Activated CD4-positive, alpha-beta T cell treated with anti-CD3 and anti-CD28 coated beads for 36 hours (primary cell): ENCODE measurements at regions not wholly inside any gene's neighbourhood (a gene's known extent, or its start where the extent isn't known, plus 50 kb on each side); places are given as distances from the start of the nearest gene placed in this dataset.

Experiments used
- ATAC-seq: fragments of 200-7000 bp; cut with Tn5 transposase; one replicate; pipeline ENCODE4 v1.10.0; 2021; ENCODE audit warnings: mild to moderate bottlenecking, moderate library complexity
- CTCF ChIA-PET: fragments of 350-600 bp; sonication (Branson Sonifier 250); formaldehyde crosslinking; loops from one replicate; lab custom pipeline; 2021; ENCODE audit warnings: antibody characterized with exemption; lab: Charles Lee
- POLR2A ChIA-PET: fragments of 350-600 bp; sonication (Branson Sonifier 250); formaldehyde crosslinking; loops from one replicate; lab custom pipeline; 2021; ENCODE audit warnings: antibody characterized with exemption, inconsistent platforms; lab: Charles Lee
- DNase-seq: peaks from one replicate; pipeline ENCODE4 v3.0.0-alpha.2; 2020
- H3K27ac Mint-ChIP-seq: one replicate; pipeline ENCODE4 v1.8.0; 2021; ENCODE audit warnings: mixed read lengths
- H3K27me3 Mint-ChIP-seq: one replicate; pipeline ENCODE4 v1.8.0; 2021; ENCODE audit warnings: mixed read lengths
- H3K36me3 Mint-ChIP-seq: one replicate; pipeline ENCODE4 v1.8.0; 2021; ENCODE audit warnings: low read depth, mixed read lengths
- H3K4me1 Mint-ChIP-seq: one replicate; pipeline ENCODE4 v1.8.0; 2021; ENCODE audit warnings: mixed read lengths
- H3K4me3 Mint-ChIP-seq: one replicate; pipeline ENCODE4 v1.8.0; 2021; ENCODE audit warnings: mild to moderate bottlenecking, moderate library complexity, mixed read lengths
- H3K9me3 Mint-ChIP-seq: one replicate; pipeline ENCODE4 v1.8.0; 2021; ENCODE audit warnings: low read depth, mixed read lengths
- intact Hi-C, 2 experiments: fragments of 100-400 bp; cut with DNase I in 1 of 2; cut with micrococcal nuclease in 1 of 2; formaldehyde crosslinking; loops; one replicate each; pipeline versions ENCODE4 v1.14.2 to v1.15.1; 2022 to 2024; cut with DNase I, micrococcal nuclease

DNA sequence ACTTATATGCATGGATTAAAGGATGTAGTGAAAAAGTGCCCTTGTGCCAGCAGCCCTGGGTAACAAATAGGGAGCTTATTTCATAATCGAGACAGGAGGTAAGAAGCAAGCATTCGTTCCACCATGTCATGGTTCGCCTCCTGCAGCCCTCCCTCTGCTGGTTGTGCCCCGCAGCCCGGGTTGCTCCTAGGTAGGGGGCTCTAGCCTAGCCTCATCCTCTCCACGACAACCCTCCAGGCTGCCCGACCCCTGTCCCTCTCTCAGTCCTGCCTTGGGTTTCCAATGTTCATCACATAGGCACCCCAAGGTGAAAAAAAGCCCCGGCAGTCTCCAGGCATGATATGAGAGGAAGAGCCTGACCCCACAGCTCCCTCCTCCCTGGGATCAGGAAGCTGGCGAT lies 75.5 kb upstream of the SYNDIG1 start:
- no peak overlapping the region for H3K27ac Mint-ChIP-seq
- intact Hi-C loops = no loop called here
- no peaks in the 10 kb centered on the region for H3K36me3 Mint-ChIP-seq
- ChIA-PET POLR2A (no interaction called here), CTCF (no interaction called here)
- peaks cover 18% of the 10 kb centered on the region for H3K4me1 Mint-ChIP-seq
- no peaks in the 10 kb centered on the region for H3K27me3 Mint-ChIP-seq
- H3K9me3 Mint-ChIP-seq = no peaks in the 10 kb centered on the region
- ATAC-seq = no peak
- no peak overlapping the region for H3K4me3 Mint-ChIP-seq
- no peak for DNase-seq

DNA sequence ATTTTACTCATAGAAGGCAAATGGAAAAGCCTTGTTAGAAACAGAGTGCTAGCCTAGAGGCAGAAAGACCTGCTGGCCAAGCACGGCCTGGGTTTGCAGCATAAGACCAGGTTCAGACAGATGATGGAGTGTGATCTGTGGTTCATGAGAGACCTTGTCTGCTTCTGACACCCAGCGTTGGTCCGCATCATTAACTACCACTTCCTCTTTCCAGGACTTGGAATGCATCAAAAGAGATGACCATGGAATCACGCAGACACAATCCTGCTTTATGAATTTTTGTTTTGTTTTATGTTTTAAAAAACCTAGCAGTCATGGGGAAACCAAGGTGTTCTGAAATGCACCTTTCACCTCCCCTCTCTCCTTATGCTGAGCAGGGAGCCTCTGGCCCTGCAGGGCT lies 76.8 kb upstream of the SYNDIG1 start:
- CTCF ChIA-PET = no interaction called here
- Mint-ChIP-seq H3K36me3 (no peaks in the 10 kb centered on the region), H3K4me1 (peaks cover 25% of the 10 kb centered on the region), H3K4me3 (no peak overlapping the region), H3K27ac (no peak overlapping the region), H3K27me3 (no peaks in the 10 kb centered on the region), H3K9me3 (no peaks in the 10 kb centered on the region)
- POLR2A ChIA-PET = no interaction called here
- no peak for DNase-seq
- no peak for ATAC-seq
- intact Hi-C loops = no loop called here

DNA sequence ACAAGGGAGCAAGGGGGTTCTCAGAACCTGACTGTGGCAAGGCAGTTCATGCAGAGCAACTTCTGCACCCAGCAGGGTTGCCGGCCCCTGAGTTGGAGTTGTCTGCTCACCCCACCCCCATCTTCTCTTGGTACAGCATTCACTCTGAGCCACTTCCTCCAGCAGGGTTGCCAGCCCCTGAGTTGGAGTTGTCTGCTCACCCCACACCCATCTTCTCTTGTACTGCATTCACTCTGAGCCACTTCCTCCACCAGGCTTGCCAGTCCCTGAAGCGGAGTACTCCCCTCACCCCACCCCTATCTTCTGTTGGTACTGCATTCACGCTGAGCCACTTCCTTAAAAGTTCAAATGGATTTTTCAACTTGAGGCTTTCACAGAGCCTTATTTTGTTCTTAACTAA lies 79.7 kb upstream of the SYNDIG1 start:
- peak overlapping the region; percentile 34 for H3K27ac Mint-ChIP-seq
- intact Hi-C loops = no loop called here
- peak; percentile 99 for ATAC-seq
- no peaks in the 10 kb centered on the region for H3K36me3 Mint-ChIP-seq
- H3K4me3 Mint-ChIP-seq = no peak overlapping the region
- H3K27me3 Mint-ChIP-seq = no peaks in the 10 kb centered on the region
- peaks cover 32% of the 10 kb centered on the region for H3K4me1 Mint-ChIP-seq
- DNase-seq = peak; percentile 68
- POLR2A ChIA-PET = no interaction called here
- H3K9me3 Mint-ChIP-seq = no peaks in the 10 kb centered on the region
- CTCF ChIA-PET = interaction anchor here (0.7 kb wide), 1 partner anchor 515 kb away, joined by 3 read pairs; no protein-coding TSS in a partner anchor

DNA sequence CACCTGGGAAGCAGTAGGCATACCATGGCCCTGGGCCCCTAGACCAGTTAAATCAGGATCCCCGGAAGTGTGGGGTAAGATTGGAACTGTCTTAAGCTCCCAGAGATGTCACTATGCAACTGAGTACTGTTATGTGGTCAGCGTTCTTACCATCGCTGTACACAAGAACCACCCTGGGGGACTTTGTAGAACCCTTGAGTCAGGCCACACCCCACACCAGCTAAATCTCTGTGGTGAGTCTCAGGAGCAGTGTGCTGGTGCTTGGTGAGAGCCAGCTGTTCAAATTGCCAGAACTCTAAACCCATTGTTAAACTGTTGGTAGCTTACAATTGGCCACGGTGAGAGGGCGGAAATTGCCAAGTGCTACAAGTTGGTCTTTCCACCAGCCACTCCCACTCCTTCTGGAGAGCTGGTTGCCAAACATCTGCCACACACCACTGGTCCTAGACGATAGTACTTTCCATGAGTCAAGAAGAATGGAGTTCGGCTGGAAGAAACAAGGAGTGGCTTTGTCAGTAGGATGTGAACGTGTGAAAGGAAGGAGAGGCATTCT lies 80.5 kb upstream of the SYNDIG1 start:
- CTCF ChIA-PET = no interaction called here
- intact Hi-C loops = no loop called here
- Mint-ChIP-seq H3K4me3 (no peak overlapping the region), H3K27me3 (no peaks in the 10 kb centered on the region), H3K36me3 (no peaks in the 10 kb centered on the region), H3K4me1 (peaks cover 32% of the 10 kb centered on the region), H3K27ac (peak overlapping the region; percentile 78), H3K9me3 (no peaks in the 10 kb centered on the region)
- no peak for DNase-seq
- ATAC-seq = no peak
- POLR2A ChIA-PET = no interaction called here

DNA sequence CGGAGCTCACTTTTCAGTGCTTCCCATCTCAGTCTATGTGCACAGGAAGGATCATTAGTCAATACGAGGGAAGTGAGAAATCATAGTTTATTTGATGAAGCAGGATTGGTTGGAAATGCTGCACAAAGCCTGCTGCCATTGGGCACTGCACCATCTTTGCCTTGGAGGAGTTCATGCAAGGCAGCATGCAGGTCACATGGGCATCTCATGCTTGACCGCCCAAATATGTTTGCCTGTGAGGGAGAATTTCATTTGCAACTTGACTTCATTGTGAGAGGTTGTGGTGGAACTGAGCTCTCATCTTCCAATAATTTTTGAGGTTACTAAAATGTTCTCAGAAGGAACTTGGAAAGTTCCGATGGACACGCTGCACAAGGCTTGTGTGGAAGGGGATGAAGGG lies 83.9 kb upstream of the SYNDIG1 start:
- CTCF ChIA-PET = interaction anchor here (0.6 kb wide), 2 partner anchors 32 to 141 kb away, joined by 3 to 4 read pairs; no protein-coding TSS in a partner anchor
- DNase-seq (no peak), ATAC-seq (no peak)
- POLR2A ChIA-PET = no interaction called here
- Mint-ChIP-seq H3K27ac (no peak overlapping the region), H3K27me3 (no peaks in the 10 kb centered on the region), H3K9me3 (no peaks in the 10 kb centered on the region), H3K4me3 (no peak overlapping the region), H3K36me3 (no peaks in the 10 kb centered on the region), H3K4me1 (peaks cover 30% of the 10 kb centered on the region)
- intact Hi-C loops = no loop called here

DNA sequence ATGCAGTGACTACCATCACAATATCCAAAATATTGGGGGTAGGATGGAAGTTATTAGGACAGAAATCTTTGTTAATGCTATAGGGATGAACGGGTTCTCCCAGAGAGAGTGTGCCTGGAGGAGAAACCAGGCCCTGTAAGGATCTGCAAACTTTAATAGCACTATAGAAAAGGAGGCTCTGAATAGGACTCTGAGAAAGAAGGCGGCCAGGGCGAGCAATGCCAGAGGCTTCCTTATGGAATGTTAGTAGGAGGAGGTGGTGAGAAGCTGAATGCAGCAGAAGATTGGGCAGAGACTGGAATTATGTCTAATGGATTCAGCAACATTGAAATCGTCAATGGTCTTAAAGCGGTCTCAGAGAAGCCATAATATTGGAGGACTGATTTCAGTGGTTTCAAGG lies 84.6 kb upstream of the SYNDIG1 start:
- ChIA-PET POLR2A (no interaction called here), CTCF (no interaction called here)
- intact Hi-C loops = no loop called here
- no peak overlapping the region for H3K4me3 Mint-ChIP-seq
- DNase-seq (no peak), ATAC-seq (no peak)
- H3K9me3 Mint-ChIP-seq = no peaks in the 10 kb centered on the region
- no peaks in the 10 kb centered on the region for H3K36me3 Mint-ChIP-seq
- peaks cover 23% of the 10 kb centered on the region for H3K4me1 Mint-ChIP-seq
- no peaks in the 10 kb centered on the region for H3K27me3 Mint-ChIP-seq
- H3K27ac Mint-ChIP-seq = no peak overlapping the region

DNA sequence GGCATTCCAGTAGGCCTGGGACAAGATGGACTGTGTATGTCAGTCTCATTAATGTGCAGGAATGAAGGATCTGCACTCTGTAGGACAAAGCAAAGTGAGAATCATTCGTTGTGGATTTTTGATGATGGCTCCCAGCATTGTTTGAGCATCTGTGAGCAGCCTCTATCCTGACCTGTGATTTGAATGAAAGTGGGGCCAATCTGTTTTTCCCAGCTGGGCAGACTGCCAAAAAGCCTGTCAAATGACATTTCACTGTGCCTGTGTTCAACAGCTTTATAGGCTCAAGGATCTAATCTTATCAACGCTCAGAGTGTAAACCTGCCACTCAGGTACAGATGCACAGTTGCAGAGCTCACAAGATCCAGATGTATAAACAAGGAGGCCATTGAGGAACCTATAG lies 86.7 kb upstream of the SYNDIG1 start:
- H3K36me3 Mint-ChIP-seq = no peaks in the 10 kb centered on the region
- POLR2A ChIA-PET = no interaction called here
- no peak overlapping the region for H3K4me3 Mint-ChIP-seq
- H3K4me1 Mint-ChIP-seq = peaks cover 7% of the 10 kb centered on the region
- intact Hi-C loops = no loop called here
- CTCF ChIA-PET = no interaction called here
- no peaks in the 10 kb centered on the region for H3K9me3 Mint-ChIP-seq
- no peaks in the 10 kb centered on the region for H3K27me3 Mint-ChIP-seq
- ATAC-seq = no peak
- no peak overlapping the region for H3K27ac Mint-ChIP-seq
- no peak for DNase-seq

DNA sequence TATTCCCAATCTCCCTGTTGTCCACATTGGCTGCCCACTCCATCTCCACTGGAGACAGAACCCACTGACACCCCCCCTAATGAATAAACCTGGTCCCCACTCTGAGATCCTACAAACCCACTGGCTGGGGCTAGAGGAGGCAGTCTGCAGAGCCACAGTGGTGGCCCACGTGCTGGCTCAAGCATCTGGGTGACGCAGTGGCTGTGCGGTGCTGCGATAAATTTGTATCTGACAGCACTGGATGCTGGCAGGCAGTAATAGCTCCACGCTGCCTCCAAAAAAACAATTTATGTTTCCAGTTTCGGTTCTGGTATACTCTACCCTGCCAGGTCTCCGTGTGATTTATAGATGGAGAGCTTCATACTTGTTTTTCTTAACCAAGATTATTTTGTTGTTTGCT lies 87.1 kb upstream of the SYNDIG1 start:
- intact Hi-C loops = no loop called here
- Mint-ChIP-seq H3K27me3 (no peaks in the 10 kb centered on the region), H3K4me3 (no peak overlapping the region), H3K4me1 (peaks cover 7% of the 10 kb centered on the region), H3K36me3 (no peaks in the 10 kb centered on the region), H3K9me3 (no peaks in the 10 kb centered on the region), H3K27ac (no peak overlapping the region)
- ChIA-PET CTCF (interaction anchor here (0.7 kb wide), 1 partner anchor 1269 kb away, joined by 3 read pairs; no protein-coding TSS in a partner anchor), POLR2A (no interaction called here)
- ATAC-seq (no peak), DNase-seq (no peak)

DNA sequence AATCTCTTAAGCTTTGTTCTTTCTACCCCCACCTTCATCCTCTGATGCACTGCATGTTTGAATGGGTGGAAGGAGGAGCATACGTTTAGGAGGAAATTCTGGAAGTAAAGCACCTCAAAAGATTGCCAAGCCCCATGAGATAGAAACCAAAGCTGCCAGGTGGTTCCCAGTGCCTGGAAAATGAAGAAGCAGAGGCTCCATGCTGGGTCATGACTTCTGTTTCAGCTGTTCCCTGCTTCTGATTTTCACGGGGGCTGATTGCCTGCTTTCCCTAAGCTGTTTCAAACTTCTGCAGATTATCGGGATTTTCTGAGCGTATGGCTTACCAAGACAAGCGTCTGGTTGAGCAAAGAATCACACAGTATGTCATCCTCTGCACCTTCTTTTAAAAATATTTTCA lies 87.5 kb upstream of the SYNDIG1 start:
- POLR2A ChIA-PET = no interaction called here
- Mint-ChIP-seq H3K27ac (no peak overlapping the region), H3K4me1 (peaks cover 3% of the 10 kb centered on the region), H3K9me3 (no peaks in the 10 kb centered on the region), H3K27me3 (no peaks in the 10 kb centered on the region), H3K36me3 (no peaks in the 10 kb centered on the region), H3K4me3 (no peak overlapping the region)
- intact Hi-C loops = no loop called here
- CTCF ChIA-PET = interaction anchor here (0.7 kb wide), 1 partner anchor 1269 kb away, joined by 3 read pairs; no protein-coding TSS in a partner anchor
- ATAC-seq (no peak), DNase-seq (no peak)

DNA sequence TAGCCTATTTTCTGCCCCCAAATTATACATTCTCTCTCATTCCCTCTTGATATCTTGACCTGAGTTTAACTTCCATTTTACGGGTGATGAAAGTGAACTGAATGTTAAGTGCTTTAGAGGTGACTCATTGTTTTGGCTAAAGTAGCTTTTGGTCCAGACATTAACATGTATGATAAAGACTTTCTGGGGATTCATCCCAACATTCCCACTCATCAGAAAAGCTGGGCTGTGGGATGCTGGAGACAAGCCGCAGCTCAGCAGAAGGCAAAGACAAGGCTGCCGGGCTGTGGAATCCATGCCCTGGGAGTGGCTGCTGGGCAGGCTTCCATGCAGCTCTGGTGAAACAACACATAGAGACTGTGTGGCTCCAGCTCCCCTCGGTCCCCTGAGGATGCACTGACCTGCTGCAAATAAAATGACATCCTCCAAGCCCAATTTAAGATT lies 89.9 kb upstream of the SYNDIG1 start:
- H3K27ac Mint-ChIP-seq = no peak overlapping the region
- no peaks in the 10 kb centered on the region for H3K27me3 Mint-ChIP-seq
- ChIA-PET CTCF (no interaction called here), POLR2A (no interaction called here)
- ATAC-seq (no peak), DNase-seq (no peak)
- no peaks in the 10 kb centered on the region for H3K36me3 Mint-ChIP-seq
- H3K4me1 Mint-ChIP-seq = no peaks in the 10 kb centered on the region
- no peaks in the 10 kb centered on the region for H3K9me3 Mint-ChIP-seq
- intact Hi-C loops = no loop called here
- H3K4me3 Mint-ChIP-seq = no peak overlapping the region

DNA sequence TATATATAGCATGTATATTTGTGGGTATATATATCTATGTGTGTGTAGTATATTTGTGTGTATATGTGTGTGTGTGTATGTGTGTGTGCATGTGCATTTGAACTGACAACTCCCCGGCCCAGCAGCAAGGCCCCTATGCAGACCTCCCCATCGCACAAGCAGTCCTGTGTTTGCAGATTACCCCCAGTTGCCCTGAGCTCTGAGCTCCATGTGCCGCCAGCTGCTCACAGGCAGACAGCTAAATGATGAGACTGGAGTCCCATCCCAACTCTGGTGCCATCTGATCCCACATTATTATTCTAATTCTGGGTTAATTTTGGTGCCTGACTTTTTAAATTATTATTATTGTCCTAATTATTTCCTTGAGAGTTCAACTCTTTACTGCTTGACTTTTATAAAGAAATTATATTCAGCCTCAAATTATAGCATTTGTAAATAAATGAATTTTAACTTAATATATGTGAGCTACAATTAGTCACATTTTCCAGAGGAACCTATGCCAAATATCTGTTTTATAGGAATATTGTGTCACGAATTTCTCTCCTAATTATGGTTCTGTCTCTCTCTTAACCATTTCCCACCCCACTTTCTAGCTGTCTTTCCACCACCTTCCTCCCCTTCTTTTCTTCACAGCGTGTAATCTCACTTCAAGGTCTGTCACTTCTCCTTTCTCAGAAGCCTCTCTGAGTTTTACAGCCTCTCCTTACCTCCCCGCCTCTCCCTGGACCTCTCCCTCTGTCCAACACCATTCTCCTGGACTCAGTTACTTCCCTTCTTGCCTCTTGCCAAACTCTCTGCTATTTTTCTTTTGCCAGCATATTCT lies 90.6 kb upstream of the SYNDIG1 start:
- DNase-seq = no peak
- ChIA-PET POLR2A (no interaction called here), CTCF (no interaction called here)
- no peaks in the 10 kb centered on the region for H3K36me3 Mint-ChIP-seq
- no peaks in the 10 kb centered on the region for H3K9me3 Mint-ChIP-seq
- intact Hi-C loops = no loop called here
- H3K4me3 Mint-ChIP-seq = no peak overlapping the region
- no peaks in the 10 kb centered on the region for H3K4me1 Mint-ChIP-seq
- no peaks in the 10 kb centered on the region for H3K27me3 Mint-ChIP-seq
- no peak overlapping the region for H3K27ac Mint-ChIP-seq
- ATAC-seq = no peak
